ENCODE measurements at regions not wholly inside any gene's neighbourhood (a gene's known extent, or its start where the extent isn't known, plus 50 kb on each side); places are given as distances from the start of the nearest gene placed in this dataset.
"Not testable (repeated sequence)": the region's sequence is repeated elsewhere in the genome, so short reads cannot be mapped to it uniquely, and the experiment has no call there.

- TF ChIP-seq CTCF (conservative IDR thresholded peaks at IDR 0.05; ENCODE audit: low read depth, low read length); EZH2phosphoT487 (IDR thresholded peaks at IDR 0.05; ENCODE audit: borderline replicate concordance, low read length): not testable (repeated sequence)
Observed at GRCh38 chr10:47599657-47600056, 76.2 kb upstream of the AGAP9 start.

All from PC-3 (cell line).